ENCODE measurements at regions not wholly inside any gene's neighbourhood (a gene's known extent, or its start where the extent isn't known, plus 50 kb on each side); places are given as distances from the start of the nearest gene placed in this dataset.

GRCh38 chr1:4319496-4319895 lies 334.9 kb upstream of the AJAP1 start:
- TF ChIP-seq POLR2A (IDR thresholded peaks at IDR 0.05) = no peak
- TF ChIP-seq CTCF (IDR thresholded peaks at IDR 0.05) = no peak
- TF ChIP-seq EP300 (IDR thresholded peaks at IDR 0.05) = no peak

Measured in tibial nerve (tissue), 4 donors.